Endothelial cell (in vitro differentiated cells): ENCODE measurements at regions not wholly inside any gene's neighbourhood (a gene's known extent, or its start where the extent isn't known, plus 50 kb on each side); places are given as distances from the start of the nearest gene placed in this dataset.

Source experiments
- DNase-seq: peaks from one replicate; pipeline ENCODE4 v3.0.0; 2021; ENCODE audit warnings: low spot score
- H3K27ac Mint-ChIP-seq: one replicate; pipeline ENCODE4 v1.8.0; 2021; ENCODE audit warnings: mixed read lengths, inconsistent platforms; ENCODE audit not compliant: unreplicated experiment
- H3K27me3 Mint-ChIP-seq: one replicate; pipeline ENCODE4 v1.8.0; 2021; ENCODE audit warnings: mild to moderate bottlenecking, moderate library complexity, mixed read lengths, inconsistent platforms; ENCODE audit not compliant: unreplicated experiment
- H3K36me3 Mint-ChIP-seq: one replicate; pipeline ENCODE4 v1.8.0; 2021; ENCODE audit warnings: mild to moderate bottlenecking, low read depth, mixed read lengths, inconsistent platforms; ENCODE audit not compliant: unreplicated experiment
- H3K4me1 Mint-ChIP-seq: one replicate; pipeline ENCODE4 v1.8.0; 2021; ENCODE audit warnings: mild to moderate bottlenecking, mixed read lengths, inconsistent platforms; ENCODE audit not compliant: unreplicated experiment
- H3K4me3 Mint-ChIP-seq: one replicate; pipeline ENCODE4 v1.8.0; 2021; ENCODE audit warnings: mild to moderate bottlenecking, mixed read lengths, inconsistent platforms; ENCODE audit not compliant: unreplicated experiment
- H3K9me3 Mint-ChIP-seq: one replicate; pipeline ENCODE4 v1.8.0; 2021; ENCODE audit warnings: mixed read lengths, inconsistent platforms; ENCODE audit not compliant: unreplicated experiment
- CTCF ChIP-seq: fragments of 200-600 bp; sonication (generic); IDR thresholded peaks from one replicate; pipeline ENCODE4 v1.5.0; 2021; ENCODE audit warnings: antibody characterized with exemption; ENCODE audit not compliant: unreplicated experiment

GRCh38 chr5:114116981-114117380 is 244.9 kb upstream of the KCNN2 start:
- DNase-seq, result no peak
- H3K27ac Mint-ChIP-seq, result no peak overlapping the region
- no peaks in the 10 kb centered on the region for H3K27me3 Mint-ChIP-seq
- no peaks in the 10 kb centered on the region for H3K36me3 Mint-ChIP-seq
- H3K9me3 Mint-ChIP-seq, result no peaks in the 10 kb centered on the region
- H3K4me1 Mint-ChIP-seq, result peaks cover 10% of the 10 kb centered on the region
- H3K4me3 Mint-ChIP-seq, result no peak overlapping the region
- TF ChIP-seq CTCF, result no peak

GRCh38 chr5:114118511-114118910 is 243.4 kb upstream of the KCNN2 start:
- H3K9me3 Mint-ChIP-seq, result no peaks in the 10 kb centered on the region

GRCh38 chr5:114120166-114120565 is 241.7 kb upstream of the KCNN2 start:
- no peaks in the 10 kb centered on the region for H3K9me3 Mint-ChIP-seq
- no peak overlapping the region for H3K4me3 Mint-ChIP-seq
- no peak for DNase-seq
- H3K4me1 Mint-ChIP-seq, result peaks cover 10% of the 10 kb centered on the region
- TF ChIP-seq CTCF, result no peak
- no peak overlapping the region for H3K27ac Mint-ChIP-seq
- H3K27me3 Mint-ChIP-seq, result no peaks in the 10 kb centered on the region
- no peaks in the 10 kb centered on the region for H3K36me3 Mint-ChIP-seq

More at GRCh38 chr5:114118511-114118910, 243.4 kb upstream of the KCNN2 start:
- Mint-ChIP-seq H3K4me3 (no peak overlapping the region), H3K27ac (no peak overlapping the region), H3K27me3 (no peaks in the 10 kb centered on the region), H3K36me3 (no peaks in the 10 kb centered on the region), H3K4me1 (peaks cover 10% of the 10 kb centered on the region)
- TF ChIP-seq CTCF, result no peak
- no peak for DNase-seq

GRCh38 chr5:114122852-114123251 is 239.0 kb upstream of the KCNN2 start:
- Mint-ChIP-seq H3K9me3 (no peaks in the 10 kb centered on the region), H3K27me3 (no peaks in the 10 kb centered on the region), H3K4me1 (no peaks in the 10 kb centered on the region), H3K4me3 (no peak overlapping the region), H3K36me3 (peaks cover 3% of the 10 kb centered on the region), H3K27ac (no peak overlapping the region)
- no peak for TF ChIP-seq CTCF
- DNase-seq, result no peak

GRCh38 chr5:114123654-114124053 is 238.2 kb upstream of the KCNN2 start:
- peaks cover 4% of the 10 kb centered on the region for H3K36me3 Mint-ChIP-seq
- H3K27me3 Mint-ChIP-seq, result no peaks in the 10 kb centered on the region
- DNase-seq, result no peak
- H3K4me3 Mint-ChIP-seq, result no peak overlapping the region
- no peak for TF ChIP-seq CTCF
- H3K27ac Mint-ChIP-seq, result no peak overlapping the region
- H3K9me3 Mint-ChIP-seq, result no peaks in the 10 kb centered on the region
- H3K4me1 Mint-ChIP-seq, result no peaks in the 10 kb centered on the region
